ENCODE measurements at regions not wholly inside any gene's neighbourhood (a gene's known extent, or its start where the extent isn't known, plus 50 kb on each side); places are given as distances from the start of the nearest gene placed in this dataset.
"Not testable (repeated sequence)": the region's sequence is repeated elsewhere in the genome, so short reads cannot be mapped to it uniquely, and the experiment has no call there.

DNA sequence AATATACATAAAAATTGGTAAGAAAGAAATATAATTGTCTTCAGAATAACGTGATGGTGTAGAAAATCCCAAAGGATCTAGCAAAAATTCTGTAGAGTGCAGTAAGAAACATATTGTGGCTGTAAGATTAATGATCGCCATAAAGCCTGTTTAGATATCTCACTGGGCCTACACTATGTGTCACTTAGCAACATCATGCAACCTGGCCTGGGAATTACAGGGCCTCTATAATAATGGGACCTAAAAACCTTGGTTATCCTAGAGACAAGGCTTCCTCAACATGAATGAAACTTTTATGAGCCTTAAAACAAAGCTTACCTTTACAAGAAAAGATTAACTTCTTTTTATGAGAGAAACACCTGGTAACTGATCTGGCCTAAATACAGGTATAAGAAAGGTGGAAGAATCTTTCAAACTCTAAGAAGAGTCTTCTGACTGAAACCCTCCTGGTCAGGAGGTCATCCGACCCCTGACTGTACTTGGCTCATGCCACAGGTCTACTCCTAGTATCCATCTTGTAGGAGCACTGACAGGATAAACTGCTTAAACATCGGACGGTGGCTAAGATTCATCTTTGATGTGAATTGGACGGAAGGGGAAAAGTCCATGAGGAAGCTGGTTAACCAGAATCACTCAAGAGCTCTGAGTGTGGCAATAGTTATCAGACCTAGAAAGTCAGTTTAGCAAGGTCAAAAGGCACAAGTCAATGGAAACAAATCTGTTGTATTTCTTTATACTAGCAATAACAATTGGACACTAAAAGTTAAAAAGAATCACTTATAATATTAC lies 1155.1 kb upstream of the SORCS1 start:
- Mint-ChIP-seq H3K27ac (no peak overlapping the region), H3K27me3 (no peaks in the 10 kb centered on the region), H3K9me3 (ENCODE audit: insufficient read depth) (no peaks in the 10 kb centered on the region), H3K4me1 (no peaks in the 10 kb centered on the region), H3K4me3 (no peak overlapping the region)
- Histone ChIP-seq H4K20me1 (ENCODE audit: control insufficient read depth, insufficient read depth, low read length, poor library complexity, severe bottlenecking) (no peaks in the 10 kb centered on the region), H3K4me3 (ENCODE audit: control extremely low read depth in 1 of 5, extremely low read depth in 1 of 5, insufficient read depth in 1 of 5, low read depth in 2 of 5, low read length in 4 of 5) (no peak overlapping the region), H3K9me3 (ENCODE audit: control extremely low read depth in 1 of 3, control insufficient read depth in 2 of 3, insufficient read depth in 1 of 3, low read length in 2 of 3) (no peaks in the 10 kb centered on the region), H2AFZ (ENCODE audit: insufficient read depth, low read depth, low read length, poor library complexity, severe bottlenecking) (no peak overlapping the region), H3K36me3 (replicated peaks in 1 of 2; ENCODE audit: control extremely low read depth in 1 of 2, control insufficient read depth in 1 of 2, extremely low read depth in 1 of 2, insufficient read depth in 2 of 2, low read length in 1 of 2) (no peaks in the 10 kb centered on the region), H3K4me2 (replicated peaks; ENCODE audit: low read depth, low read length, poor library complexity, severe bottlenecking) (no peak overlapping the region), H3K27me3 (replicated peaks in 1 of 4; ENCODE audit: control extremely low read depth in 1 of 4, control insufficient read depth in 3 of 4, insufficient read depth in 4 of 4, low read length in 3 of 4) (no peaks in the 10 kb centered on the region), H3K79me2 (ENCODE audit: control insufficient read depth, insufficient read depth, low read length) (no peaks in the 10 kb centered on the region), H3K9ac (ENCODE audit: low read length) (no peak overlapping the region), H3K4me1 (ENCODE audit: control insufficient read depth in 2 of 2, insufficient read depth in 2 of 2, low read length in 2 of 2) (no peaks in the 10 kb centered on the region), H3K27ac (ENCODE audit: low read length in 2 of 2) (no peak overlapping the region)
- POLR2A ChIA-PET = no interaction called here
- CTCF ChIA-PET = no interaction called here
- no peak for DNase-seq
- intact Hi-C loops (cut with micrococcal nuclease) = no loop called here
- 96% methylated on average over 4 of the region's 6 CpGs for WGBS (ENCODE audit: insufficient coverage)
- TF ChIP-seq, protein P1, sequence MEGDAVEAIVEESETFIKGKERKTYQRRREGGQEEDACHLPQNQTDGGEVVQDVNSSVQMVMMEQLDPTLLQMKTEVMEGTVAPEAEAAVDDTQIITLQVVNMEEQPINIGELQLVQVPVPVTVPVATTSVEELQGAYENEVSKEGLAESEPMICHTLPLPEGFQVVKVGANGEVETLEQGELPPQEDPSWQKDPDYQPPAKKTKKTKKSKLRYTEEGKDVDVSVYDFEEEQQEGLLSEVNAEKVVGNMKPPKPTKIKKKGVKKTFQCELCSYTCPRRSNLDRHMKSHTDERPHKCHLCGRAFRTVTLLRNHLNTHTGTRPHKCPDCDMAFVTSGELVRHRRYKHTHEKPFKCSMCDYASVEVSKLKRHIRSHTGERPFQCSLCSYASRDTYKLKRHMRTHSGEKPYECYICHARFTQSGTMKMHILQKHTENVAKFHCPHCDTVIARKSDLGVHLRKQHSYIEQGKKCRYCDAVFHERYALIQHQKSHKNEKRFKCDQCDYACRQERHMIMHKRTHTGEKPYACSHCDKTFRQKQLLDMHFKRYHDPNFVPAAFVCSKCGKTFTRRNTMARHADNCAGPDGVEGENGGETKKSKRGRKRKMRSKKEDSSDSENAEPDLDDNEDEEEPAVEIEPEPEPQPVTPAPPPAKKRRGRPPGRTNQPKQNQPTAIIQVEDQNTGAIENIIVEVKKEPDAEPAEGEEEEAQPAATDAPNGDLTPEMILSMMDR (IDR thresholded peaks at IDR 0.05) = no peak
- no peak for TF ChIP-seq EZH2 (IDR thresholded peaks at IDR 0.05; ENCODE audit: borderline replicate concordance, insufficient read depth, low read depth, low read length, poor library complexity, severe bottlenecking)
- no peak for ATAC-seq (ENCODE audit: low read depth)

DNA sequence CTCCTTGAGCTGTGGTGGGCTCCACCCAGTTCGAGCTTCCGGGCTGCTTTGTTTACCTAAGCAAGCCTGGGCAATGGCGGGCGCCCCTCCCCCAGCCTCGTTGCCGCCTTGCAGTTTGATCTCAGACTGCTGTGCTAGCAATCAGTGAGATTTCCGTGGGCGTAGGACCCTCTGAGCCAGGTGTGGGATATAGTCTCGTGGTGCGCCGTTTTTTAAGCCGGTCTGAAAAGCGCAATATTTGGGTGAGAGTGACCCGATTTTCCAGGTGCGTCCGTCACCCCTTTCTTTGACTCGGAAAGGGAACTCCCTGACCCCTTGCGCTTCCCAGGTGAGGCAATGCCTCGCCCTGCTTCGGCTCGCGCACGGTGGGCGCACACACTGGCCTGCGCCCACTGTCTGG lies 1151.1 kb upstream of the SORCS1 start:
- H3K27me3 ChIP-seq (replicated peaks in 1 of 4; ENCODE audit: control extremely low read depth in 1 of 4, control insufficient read depth in 3 of 4, insufficient read depth in 4 of 4, low read length in 3 of 4); ATAC-seq (ENCODE audit: low read depth); H3K4me1 ChIP-seq (ENCODE audit: control insufficient read depth in 2 of 2, insufficient read depth in 2 of 2, low read length in 2 of 2); H3K4me1 Mint-ChIP-seq; H3K79me2 ChIP-seq (ENCODE audit: control insufficient read depth, insufficient read depth, low read length); H3K27ac Mint-ChIP-seq; POLR2A ChIA-PET; H2AFZ ChIP-seq (ENCODE audit: insufficient read depth, low read depth, low read length, poor library complexity, severe bottlenecking); intact Hi-C loops (cut with micrococcal nuclease); H3K36me3 ChIP-seq (replicated peaks in 1 of 2; ENCODE audit: control extremely low read depth in 1 of 2, control insufficient read depth in 1 of 2, extremely low read depth in 1 of 2, insufficient read depth in 2 of 2, low read length in 1 of 2); H3K4me3 Mint-ChIP-seq; H3K27ac ChIP-seq (ENCODE audit: low read length in 2 of 2); H3K4me2 ChIP-seq (replicated peaks; ENCODE audit: low read depth, low read length, poor library complexity, severe bottlenecking); H4K20me1 ChIP-seq (ENCODE audit: control insufficient read depth, insufficient read depth, low read length, poor library complexity, severe bottlenecking); H3K9me3 ChIP-seq (ENCODE audit: control extremely low read depth in 1 of 3, control insufficient read depth in 2 of 3, insufficient read depth in 1 of 3, low read length in 2 of 3); H3K9me3 Mint-ChIP-seq (ENCODE audit: insufficient read depth); H3K27me3 Mint-ChIP-seq; H3K4me3 ChIP-seq (ENCODE audit: control extremely low read depth in 1 of 5, extremely low read depth in 1 of 5, insufficient read depth in 1 of 5, low read depth in 2 of 5, low read length in 4 of 5); H3K9ac ChIP-seq (ENCODE audit: low read length); CTCF ChIA-PET; DNase-seq: not testable (repeated sequence)
- WGBS (ENCODE audit: insufficient coverage) = 83% methylated on average over 7 of the region's 25 CpGs

Data from B cell (primary cell).